CD1c-positive myeloid dendritic cell (primary cell): ENCODE measurements at regions not wholly inside any gene's neighbourhood (a gene's known extent, or its start where the extent isn't known, plus 50 kb on each side); places are given as distances from the start of the nearest gene placed in this dataset.

Experiments
- DNase-seq: peaks from one replicate; pipeline ENCODE4 v3.0.0-alpha.2; 2016; ENCODE audit errors: extremely low spot score

- DNase-seq = no peak
Measured at GRCh38 chr20:22504829-22505377, 79.5 kb downstream of the FOXA2 start.

- DNase-seq = no peak
Measured at GRCh38 chr20:22503577-22503976, 80.8 kb downstream of the FOXA2 start.

GRCh38 chr20:22502731-22503191 lies 81.6 kb downstream of the FOXA2 start:
- no peak for DNase-seq

GRCh38 chr20:22501566-22502344 lies 82.6 kb downstream of the FOXA2 start:
- DNase-seq = no peak

- no peak for DNase-seq
Measured at GRCh38 chr20:22501034-22501433, 83.3 kb downstream of the FOXA2 start.

GRCh38 chr20:22499515-22500166 lies 84.7 kb downstream of the FOXA2 start:
- no peak for DNase-seq

- no peak for DNase-seq
Measured at GRCh38 chr20:22496817-22497216, 87.6 kb downstream of the FOXA2 start.

- DNase-seq = no peak
Measured at GRCh38 chr20:22495789-22496188, 88.6 kb downstream of the FOXA2 start.

GRCh38 chr20:22495172-22495571 lies 89.2 kb downstream of the FOXA2 start:
- DNase-seq = no peak

GRCh38 chr20:22492497-22492896 lies 91.9 kb downstream of the FOXA2 start:
- no peak for DNase-seq

- no peak for DNase-seq
Measured at GRCh38 chr20:22491194-22491505, 93.2 kb downstream of the FOXA2 start.

- DNase-seq = no peak
Measured at GRCh38 chr20:22490287-22491193, 93.8 kb downstream of the FOXA2 start.

GRCh38 chr20:22489626-22490286 lies 94.6 kb downstream of the FOXA2 start:
- DNase-seq = no peak

GRCh38 chr20:22480336-22480735 lies 104.0 kb downstream of the FOXA2 start:
- no peak for DNase-seq

GRCh38 chr20:22475662-22476061 lies 108.7 kb downstream of the FOXA2 start:
- DNase-seq = no peak

- no peak for DNase-seq
Measured at GRCh38 chr20:22474224-22474623, 110.1 kb downstream of the FOXA2 start.

GRCh38 chr20:22473293-22473692 lies 111.1 kb downstream of the FOXA2 start:
- no peak for DNase-seq

GRCh38 chr20:22472447-22473100 lies 111.8 kb downstream of the FOXA2 start:
- no peak for DNase-seq

- no peak for DNase-seq
Measured at GRCh38 chr20:22471156-22471836, 113.1 kb downstream of the FOXA2 start.

- no peak for DNase-seq
Measured at GRCh38 chr20:22470620-22471026, 113.7 kb downstream of the FOXA2 start.
